Activated CD4-positive, alpha-beta T cell treated with anti-CD3 and anti-CD28 coated beads, Interleukin-2, amount 50 U/mL, for 1 hour (primary cell): ENCODE measurements at regions not wholly inside any gene's neighbourhood (a gene's known extent, or its start where the extent isn't known, plus 50 kb on each side); places are given as distances from the start of the nearest gene placed in this dataset.

Experiments used
- DNase-seq: peaks from one replicate; pipeline ENCODE4 v3.0.0-alpha.2; 2020

DNA sequence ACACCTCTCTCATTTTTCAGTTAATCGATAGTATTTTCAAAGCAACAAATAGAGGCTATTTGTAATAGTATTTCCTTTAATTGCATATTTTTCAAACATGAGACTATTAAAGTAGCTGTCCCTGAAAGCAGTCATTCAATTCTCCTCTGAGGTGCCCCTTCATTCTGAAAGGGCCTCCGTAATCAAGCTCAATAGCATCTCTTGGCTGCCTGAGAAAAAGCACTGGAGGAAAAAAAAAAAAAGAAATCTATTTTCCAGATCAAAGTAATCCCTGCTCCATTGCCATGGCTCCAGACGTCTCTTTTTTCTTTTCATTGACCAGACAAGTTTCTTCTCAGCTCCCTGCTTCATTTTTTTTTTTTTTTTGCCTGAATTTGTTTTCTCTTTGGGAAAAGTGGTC, 154.5 kb upstream of the BLID start:
- DNase-seq: no peak

- no peak for DNase-seq
Measured at GRCh38 chr11:122269824-122270223, 153.8 kb upstream of the BLID start.

- no peak for DNase-seq
Measured at GRCh38 chr11:122268601-122269130, 152.7 kb upstream of the BLID start.

DNA sequence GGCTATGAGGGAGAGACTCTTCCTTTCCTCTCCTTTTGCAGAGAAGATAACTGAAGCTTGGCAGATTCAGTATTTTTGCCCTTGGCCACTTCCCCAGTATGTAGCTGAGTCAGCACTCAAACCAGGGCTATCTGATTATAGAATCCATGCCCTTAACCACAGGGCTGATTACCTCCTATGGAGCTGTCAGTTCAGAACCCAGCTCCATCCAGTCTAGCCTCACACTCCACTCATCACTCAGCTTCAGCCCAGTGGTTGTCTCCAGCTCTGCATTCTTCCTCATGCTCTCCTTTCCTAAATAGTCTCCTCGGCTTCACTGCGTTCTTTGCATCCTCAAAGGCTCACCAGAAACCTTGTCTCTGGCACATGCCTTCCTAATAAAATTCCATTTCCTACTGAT, 151.6 kb upstream of the BLID start:
- DNase-seq: no peak

- no peak for DNase-seq
Measured at GRCh38 chr11:122265981-122266380, 150.0 kb upstream of the BLID start.

DNA sequence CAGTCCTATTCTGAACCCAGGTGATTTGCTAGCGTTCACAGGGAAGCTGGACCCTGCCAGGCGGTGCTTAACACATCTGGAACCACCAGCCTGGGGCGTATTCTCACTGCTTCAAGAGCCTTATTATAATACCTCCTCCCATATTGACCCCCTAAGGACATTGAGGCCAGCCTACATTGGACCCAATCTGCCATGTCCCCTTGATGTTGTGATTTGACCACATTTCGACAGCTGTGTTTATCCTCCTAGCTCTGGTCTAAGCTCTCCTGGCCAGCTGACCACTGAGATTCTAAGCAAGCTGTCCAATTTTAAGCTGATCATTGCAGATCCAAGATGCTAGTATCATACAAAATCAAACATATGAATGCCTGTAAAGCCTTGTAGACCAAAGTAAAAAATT, 148.1 kb upstream of the BLID start:
- no peak for DNase-seq

- no peak for DNase-seq
Measured at GRCh38 chr11:122261546-122261945, 145.5 kb upstream of the BLID start.

GRCh38 chr11:122259195-122259821, 143.3 kb upstream of the BLID start:
- no peak for DNase-seq

DNA sequence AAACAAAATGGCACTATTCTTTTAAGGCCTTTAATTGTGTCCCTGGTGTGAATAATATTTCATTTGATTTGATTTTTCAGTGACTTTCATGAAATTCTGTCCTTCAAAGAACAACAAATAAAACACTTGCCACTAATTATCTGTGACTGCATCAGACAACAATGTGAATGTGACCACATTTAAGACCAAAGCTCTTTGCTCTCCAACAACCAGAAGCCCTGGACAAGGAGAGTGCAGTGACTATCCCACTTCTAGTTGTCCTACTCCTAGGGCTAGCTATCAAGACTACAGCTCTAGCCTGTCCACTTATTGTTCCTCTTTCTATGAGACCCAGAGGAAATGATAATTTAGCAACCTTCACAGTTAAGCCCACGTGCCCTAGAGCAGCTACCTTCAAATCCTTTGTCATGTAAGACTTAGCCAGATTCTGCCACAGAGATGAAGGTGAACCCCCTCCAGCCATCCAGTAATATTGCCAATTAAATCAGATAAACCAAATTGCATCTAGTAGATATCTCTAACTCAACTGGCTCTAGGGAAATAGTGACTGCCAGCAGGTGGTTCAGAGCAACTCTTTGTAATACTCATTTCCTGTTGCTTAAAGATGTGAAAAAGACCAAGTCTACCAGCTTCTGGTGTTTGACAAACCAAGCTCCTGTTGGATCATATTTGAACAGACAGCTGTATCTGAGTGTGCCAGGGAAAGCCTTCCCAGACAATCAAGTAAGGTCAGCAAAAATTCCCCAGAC, 142.6 kb upstream of the BLID start:
- DNase-seq: no peak

GRCh38 chr11:122253589-122254231, 137.7 kb upstream of the BLID start:
- no peak for DNase-seq

GRCh38 chr11:122248939-122249338, 132.9 kb upstream of the BLID start:
- no peak for DNase-seq

DNA sequence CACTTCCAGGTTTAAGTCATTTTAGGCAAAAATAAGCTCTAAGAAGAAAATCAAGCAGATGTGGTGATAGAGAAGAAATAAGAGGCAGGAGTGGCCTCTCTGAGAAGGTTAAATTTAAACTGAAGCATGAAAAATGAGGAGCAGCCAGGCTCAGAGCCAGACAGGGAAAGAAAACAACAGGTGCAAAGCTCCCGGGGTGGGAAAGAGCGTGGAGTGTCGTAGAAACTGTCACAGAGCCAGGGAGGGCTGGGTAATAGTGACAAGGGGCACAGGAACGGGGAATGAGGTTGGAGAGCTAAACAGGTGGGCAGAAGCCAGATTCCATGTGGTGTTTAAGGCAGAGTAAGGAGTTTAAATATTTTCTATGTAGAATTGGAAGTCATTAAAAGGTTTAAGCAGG, 132.1 kb upstream of the BLID start:
- no peak for DNase-seq

DNA sequence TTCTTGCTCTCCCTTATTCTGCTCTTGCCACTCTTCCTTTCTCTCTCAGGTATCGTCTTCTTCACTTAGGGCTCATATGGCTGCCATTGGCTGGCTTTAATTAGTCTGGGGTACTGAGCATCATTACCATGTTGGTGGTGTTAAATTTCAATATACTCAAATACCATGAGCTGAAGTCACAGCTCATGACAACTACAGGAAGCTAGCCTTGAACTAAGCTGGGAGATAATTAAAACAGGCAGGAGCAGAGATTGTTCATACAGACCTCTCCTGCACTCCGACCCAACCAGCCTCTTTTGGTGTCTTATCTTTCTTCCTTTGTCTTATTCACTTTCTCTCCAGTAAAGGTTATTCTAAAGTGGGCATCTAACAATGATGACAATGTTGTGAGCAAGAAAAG, 130.9 kb upstream of the BLID start:
- no peak for DNase-seq

DNA sequence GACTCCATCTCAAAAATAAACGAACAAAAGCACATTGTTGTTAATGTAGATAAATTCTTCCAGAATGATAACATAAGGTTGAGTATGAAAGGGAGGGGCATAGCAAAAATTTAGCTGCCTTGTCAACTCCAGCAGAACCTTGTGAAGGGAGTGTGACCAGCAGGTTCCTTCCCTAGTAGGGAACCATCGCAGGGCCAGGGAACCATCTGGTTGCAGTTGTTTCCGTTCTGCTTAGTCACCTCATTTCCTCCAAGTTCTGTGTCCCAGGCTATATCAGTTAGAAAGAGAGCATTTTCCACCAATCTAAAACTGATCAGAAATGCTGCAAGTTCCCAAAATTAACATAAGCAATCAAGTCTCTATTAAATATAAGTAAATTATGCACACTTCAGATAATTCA, 126.7 kb upstream of the BLID start:
- DNase-seq: no peak

GRCh38 chr11:122241566-122241965, 125.6 kb upstream of the BLID start:
- DNase-seq: no peak

DNA sequence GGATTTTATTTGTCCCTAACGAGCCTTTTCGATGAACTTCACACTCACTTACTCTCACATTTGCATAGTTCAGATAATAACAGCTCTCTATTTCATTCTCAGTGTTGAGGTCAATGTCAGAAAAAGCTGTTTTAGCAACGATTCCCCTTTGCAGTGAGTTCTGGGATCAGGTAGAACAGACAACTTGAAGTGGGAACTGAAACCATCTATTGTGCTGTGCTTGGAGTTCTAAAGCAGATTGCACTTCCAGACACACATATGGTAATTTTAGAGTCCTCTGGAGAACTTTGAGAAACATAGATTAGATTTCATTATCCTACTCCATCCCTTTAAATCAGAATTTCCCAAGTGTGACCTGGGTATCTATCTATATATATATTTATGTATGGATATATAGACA, 124.6 kb upstream of the BLID start:
- no peak for DNase-seq

GRCh38 chr11:122235615-122236014, 119.6 kb upstream of the BLID start:
- no peak for DNase-seq

- DNase-seq: no peak
Measured at GRCh38 chr11:122234780-122235179, 118.8 kb upstream of the BLID start.

GRCh38 chr11:122234257-122234656, 118.2 kb upstream of the BLID start:
- DNase-seq: no peak

- DNase-seq: no peak
Measured at GRCh38 chr11:122232985-122233384, 117.0 kb upstream of the BLID start.

DNA sequence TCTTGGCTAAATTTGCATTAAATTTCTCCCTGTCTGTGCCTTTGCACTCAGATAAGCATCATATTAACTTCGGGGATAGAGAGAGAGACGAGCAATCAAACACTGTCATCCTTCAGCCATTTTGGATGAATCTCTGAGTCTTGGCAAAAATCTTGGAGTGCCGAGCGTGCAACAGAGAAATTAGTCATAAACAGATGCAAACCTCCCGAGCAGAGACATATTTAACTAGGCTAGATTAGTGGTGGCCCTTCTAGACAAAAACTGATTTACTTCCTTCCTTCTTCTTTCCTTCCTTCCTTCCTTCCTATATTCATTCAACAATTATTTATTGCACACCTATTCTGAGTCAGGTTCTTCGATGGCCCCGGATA, 114.4 kb upstream of the BLID start:
- DNase-seq: no peak

GRCh38 chr11:122229481-122230384, 113.7 kb upstream of the BLID start:
- no peak for DNase-seq

DNA sequence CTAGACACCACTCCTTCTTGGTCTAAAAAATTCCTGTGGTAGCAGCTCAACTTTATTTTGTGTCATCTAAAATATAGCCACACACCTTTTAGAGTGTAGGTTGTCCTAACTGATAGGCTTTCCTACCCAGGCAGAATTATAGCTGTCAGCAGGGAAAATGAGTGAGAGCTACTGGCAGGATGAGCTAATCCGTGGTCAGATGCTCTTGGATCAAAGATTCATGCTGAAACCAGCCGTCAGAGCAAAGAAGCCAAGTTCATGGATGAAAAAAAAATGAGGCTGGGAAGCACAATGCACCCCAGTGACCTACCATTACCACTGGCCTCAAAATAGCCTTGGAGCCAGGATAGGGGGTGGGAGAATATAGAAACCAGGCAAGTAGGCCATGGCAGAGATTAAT, 113.1 kb upstream of the BLID start:
- DNase-seq: no peak
